ENCODE measurements at regions not wholly inside any gene's neighbourhood (a gene's known extent, or its start where the extent isn't known, plus 50 kb on each side); places are given as distances from the start of the nearest gene placed in this dataset.

- H3K36me3 Mint-ChIP-seq = peaks cover 3% of the 10 kb centered on the region
- no peak overlapping the region for H3K27ac Mint-ChIP-seq
- peaks cover 7% of the 10 kb centered on the region for H3K9me3 Mint-ChIP-seq
- CTCF ChIA-PET = no interaction called here
- peaks cover 4% of the 10 kb centered on the region for H3K27me3 Mint-ChIP-seq
- H3K4me3 Mint-ChIP-seq = no peak overlapping the region
- DNase-seq = no peak
- H3K4me1 Mint-ChIP-seq = no peaks in the 10 kb centered on the region
Measured at GRCh38 chr11:95354304-95354703, 123.3 kb upstream of the SESN3 start.

DNA sequence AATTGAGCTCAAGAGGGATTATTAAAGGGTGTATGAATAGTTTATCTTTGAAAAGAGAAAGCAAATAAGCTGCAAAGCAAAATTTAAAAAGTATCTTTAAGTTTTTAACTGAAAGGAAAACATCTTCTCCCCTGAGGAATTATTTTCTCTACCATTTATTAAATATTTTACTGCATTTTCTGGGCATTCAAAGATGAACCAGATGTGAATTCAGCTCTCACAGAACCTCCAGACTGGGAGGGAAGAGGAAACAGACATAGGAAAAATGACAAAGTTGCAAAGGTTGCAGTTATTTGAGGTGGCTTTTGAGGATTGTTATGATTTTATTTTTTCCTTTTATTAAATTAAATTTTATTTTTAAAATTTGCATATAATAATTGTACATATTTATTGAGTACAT is 122.7 kb upstream of the SESN3 start:
- no peak for DNase-seq
- Mint-ChIP-seq H3K27me3 (peaks cover 4% of the 10 kb centered on the region), H3K36me3 (peaks cover 5% of the 10 kb centered on the region), H3K9me3 (peaks cover 13% of the 10 kb centered on the region), H3K27ac (no peak overlapping the region), H3K4me1 (no peaks in the 10 kb centered on the region), H3K4me3 (no peak overlapping the region)
- CTCF ChIA-PET = no interaction called here

DNA sequence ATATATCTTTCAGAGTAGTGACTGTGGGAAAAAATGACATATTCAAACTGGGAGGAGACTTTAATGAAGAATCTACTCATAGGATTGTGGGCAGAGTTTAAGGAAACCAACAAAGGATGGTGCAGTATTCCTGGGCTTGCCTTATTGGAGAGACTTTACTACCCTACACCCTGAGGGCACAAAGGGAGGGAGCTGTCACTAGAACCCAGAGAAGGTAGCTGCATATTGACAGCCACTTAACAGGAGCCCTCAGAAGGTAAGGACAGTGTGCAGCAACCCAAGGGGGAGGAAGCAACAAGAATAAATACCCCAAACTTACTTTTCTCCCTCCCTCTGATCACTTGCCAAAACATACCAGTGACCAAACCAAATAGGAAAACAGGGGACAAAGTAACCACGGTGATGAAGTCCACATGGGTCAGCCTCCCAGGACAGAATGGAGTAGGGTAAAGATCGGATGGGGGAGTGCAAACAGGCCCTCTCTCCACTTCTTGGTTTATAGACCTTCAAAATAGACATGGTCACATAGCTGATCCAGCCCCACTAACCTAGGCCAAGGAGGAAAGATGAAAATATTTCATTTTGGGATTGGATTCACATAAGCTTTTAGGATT is 121.8 kb upstream of the SESN3 start:
- H3K27me3 Mint-ChIP-seq = peaks cover 4% of the 10 kb centered on the region
- no peak overlapping the region for H3K27ac Mint-ChIP-seq
- H3K36me3 Mint-ChIP-seq = peaks cover 5% of the 10 kb centered on the region
- peaks cover 17% of the 10 kb centered on the region for H3K9me3 Mint-ChIP-seq
- CTCF ChIA-PET = no interaction called here
- H3K4me1 Mint-ChIP-seq = no peaks in the 10 kb centered on the region
- H3K4me3 Mint-ChIP-seq = no peak overlapping the region
- no peak for DNase-seq

- no peak overlapping the region for H3K27ac Mint-ChIP-seq
- H3K9me3 Mint-ChIP-seq = peaks cover 17% of the 10 kb centered on the region
- H3K36me3 Mint-ChIP-seq = peaks cover 11% of the 10 kb centered on the region
- CTCF ChIA-PET = interaction anchor here (0.8 kb wide), 1 partner anchor 118 kb away, joined by 3 read pairs; the partner anchor contains the start of gene SESN3
- no peaks in the 10 kb centered on the region for H3K27me3 Mint-ChIP-seq
- peaks cover 26% of the 10 kb centered on the region for H3K4me1 Mint-ChIP-seq
- no peak for DNase-seq
- no peak overlapping the region for H3K4me3 Mint-ChIP-seq
Measured at GRCh38 chr11:95349345-95349942, 118.4 kb upstream of the SESN3 start.

DNA sequence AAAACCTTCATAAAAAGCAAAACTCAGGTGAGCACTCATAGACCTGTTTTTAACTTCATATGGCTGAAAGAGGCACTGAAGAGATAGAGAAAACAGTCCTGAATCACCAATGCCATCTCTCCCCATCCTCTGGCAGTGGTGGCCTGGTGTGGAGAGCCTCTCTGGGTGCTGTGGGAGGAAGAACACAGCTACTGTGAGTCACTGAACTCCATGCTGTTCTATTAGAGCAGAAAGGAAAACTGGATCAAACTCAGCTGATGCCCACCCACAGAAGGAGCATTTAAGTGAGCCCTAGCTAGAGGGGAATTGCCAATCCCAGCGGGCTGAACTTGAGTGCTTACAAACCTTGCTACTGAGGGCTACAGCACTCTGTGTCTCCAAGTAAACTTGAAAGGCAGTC is 115.3 kb upstream of the SESN3 start:
- Mint-ChIP-seq H3K27me3 (no peaks in the 10 kb centered on the region), H3K4me3 (no peak overlapping the region), H3K36me3 (peaks cover 18% of the 10 kb centered on the region), H3K27ac (peak overlapping the region; percentile 85), H3K9me3 (peaks cover 17% of the 10 kb centered on the region), H3K4me1 (peaks cover 36% of the 10 kb centered on the region)
- DNase-seq = no peak
- CTCF ChIA-PET = no interaction called here

DNA sequence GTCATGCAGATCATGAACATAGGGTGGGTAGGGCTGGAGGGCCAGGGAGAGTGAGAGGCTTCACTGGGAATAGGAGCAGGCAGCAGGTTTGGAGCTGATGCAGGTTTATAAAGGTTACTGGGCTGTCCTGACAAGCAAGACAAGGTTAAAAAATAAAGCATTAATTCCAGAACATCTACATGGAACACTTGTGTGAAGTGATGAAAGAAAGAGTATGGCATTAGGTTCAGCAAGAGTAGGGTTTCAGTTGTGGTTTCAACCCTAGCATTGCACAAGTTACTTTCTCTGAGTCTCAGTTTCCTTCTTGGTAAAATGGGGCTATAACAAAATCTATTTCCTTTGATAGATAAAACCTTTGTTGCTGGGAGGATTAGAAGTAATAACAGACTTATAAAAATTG is 114.6 kb upstream of the SESN3 start:
- H3K9me3 Mint-ChIP-seq = peaks cover 17% of the 10 kb centered on the region
- H3K27me3 Mint-ChIP-seq = no peaks in the 10 kb centered on the region
- no peak overlapping the region for H3K4me3 Mint-ChIP-seq
- no peak for DNase-seq
- peaks cover 39% of the 10 kb centered on the region for H3K4me1 Mint-ChIP-seq
- peaks cover 18% of the 10 kb centered on the region for H3K36me3 Mint-ChIP-seq
- CTCF ChIA-PET = interaction anchor here (1.7 kb wide), 1 partner anchor 446 kb away, joined by 3 read pairs; no protein-coding TSS in a partner anchor
- peak overlapping the region; percentile 65 for H3K27ac Mint-ChIP-seq

- no peaks in the 10 kb centered on the region for H3K27me3 Mint-ChIP-seq
- H3K27ac Mint-ChIP-seq = peak overlapping the region; percentile 65
- H3K9me3 Mint-ChIP-seq = peaks cover 16% of the 10 kb centered on the region
- peaks cover 18% of the 10 kb centered on the region for H3K36me3 Mint-ChIP-seq
- CTCF ChIA-PET = interaction anchor here (1.7 kb wide), 1 partner anchor 447 kb away, joined by 3 read pairs; no protein-coding TSS in a partner anchor
- DNase-seq = no peak
- no peak overlapping the region for H3K4me3 Mint-ChIP-seq
- peaks cover 44% of the 10 kb centered on the region for H3K4me1 Mint-ChIP-seq
Measured at GRCh38 chr11:95344932-95345642, 114.1 kb upstream of the SESN3 start.

- CTCF ChIA-PET = no interaction called here
- Mint-ChIP-seq H3K27me3 (no peaks in the 10 kb centered on the region), H3K4me3 (no peak overlapping the region), H3K9me3 (no peaks in the 10 kb centered on the region), H3K36me3 (peaks cover 13% of the 10 kb centered on the region), H3K4me1 (peaks cover 37% of the 10 kb centered on the region), H3K27ac (peak overlapping the region; percentile 19)
- DNase-seq = no peak
Measured at GRCh38 chr11:95341221-95341620, 110.2 kb upstream of the SESN3 start.

DNA sequence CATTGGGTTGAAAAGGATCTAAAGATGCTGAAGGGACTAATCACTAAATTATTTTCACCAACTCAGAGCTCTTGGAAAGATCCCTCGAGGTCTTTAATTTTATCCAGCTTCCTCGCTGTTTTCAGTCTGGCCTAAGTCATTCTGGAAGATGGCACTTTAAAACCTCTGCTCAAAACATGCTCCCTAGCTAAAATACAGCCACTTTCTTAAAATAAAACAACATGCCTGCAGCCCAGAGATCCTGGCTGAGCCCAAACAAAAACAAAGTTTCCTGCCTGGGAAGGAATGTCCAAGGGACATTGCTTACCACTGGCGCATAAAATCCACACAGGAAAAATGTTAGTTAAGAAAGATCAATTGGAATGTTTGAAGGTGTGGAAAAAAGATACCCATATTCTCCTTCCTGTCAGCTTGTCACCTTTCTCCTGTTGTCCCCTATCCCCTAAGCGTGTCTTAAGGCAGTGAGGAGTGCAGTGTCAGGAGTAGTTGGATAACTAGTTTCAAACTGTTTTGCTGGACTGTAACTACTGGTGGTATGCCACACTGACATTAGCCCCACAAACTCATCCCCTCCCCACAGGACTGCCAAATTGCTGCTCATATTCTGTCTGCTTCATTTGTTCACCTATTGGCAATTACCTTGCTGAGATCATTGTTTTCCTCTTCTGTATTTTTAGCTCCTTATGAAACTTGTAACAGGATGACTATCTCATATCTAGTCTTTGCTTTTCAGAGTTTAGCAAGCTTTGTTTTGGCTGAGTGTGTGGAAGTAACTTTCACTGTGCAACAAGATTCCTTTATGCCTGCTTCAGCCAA is 108.3 kb upstream of the SESN3 start:
- Mint-ChIP-seq H3K4me1 (peaks cover 21% of the 10 kb centered on the region), H3K27ac (no peak overlapping the region), H3K36me3 (peaks cover 6% of the 10 kb centered on the region), H3K27me3 (no peaks in the 10 kb centered on the region), H3K4me3 (no peak overlapping the region), H3K9me3 (no peaks in the 10 kb centered on the region)
- CTCF ChIA-PET = interaction anchor here (2.1 kb wide), 1 partner anchor 366 kb away, joined by 5 read pairs; no protein-coding TSS in a partner anchor
- no peak for DNase-seq

DNA sequence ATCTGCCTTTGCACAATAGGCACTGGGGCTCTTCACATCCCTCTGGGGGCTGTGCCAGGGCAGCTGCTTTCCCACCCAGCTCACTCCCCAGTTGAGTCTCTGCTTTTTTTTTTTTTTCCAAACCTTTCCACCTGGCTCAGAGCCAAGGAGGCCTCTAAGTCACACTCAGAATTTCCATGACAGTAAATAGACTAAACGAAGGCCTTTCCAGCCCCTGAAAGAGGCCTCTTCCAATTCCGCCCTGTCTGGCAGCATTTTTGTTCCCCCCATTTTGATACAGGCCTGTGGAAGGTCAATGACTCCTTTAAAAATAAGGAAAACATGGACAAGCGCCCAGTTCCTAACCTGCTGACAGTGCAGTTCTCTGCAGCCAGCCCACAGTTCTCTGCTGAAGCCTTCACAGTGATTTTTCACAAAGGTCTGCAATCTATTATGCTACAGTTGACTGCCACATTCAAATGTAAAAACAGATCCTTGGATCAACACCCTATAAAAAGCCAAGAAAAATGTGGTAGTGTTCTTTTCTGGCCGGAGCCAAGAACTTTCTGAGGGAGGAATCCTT is 107.5 kb upstream of the SESN3 start:
- CTCF ChIA-PET = interaction anchor here (2.1 kb wide), 1 partner anchor 367 kb away, joined by 5 read pairs; no protein-coding TSS in a partner anchor
- Mint-ChIP-seq H3K9me3 (no peaks in the 10 kb centered on the region), H3K36me3 (peaks cover 4% of the 10 kb centered on the region)

DNA sequence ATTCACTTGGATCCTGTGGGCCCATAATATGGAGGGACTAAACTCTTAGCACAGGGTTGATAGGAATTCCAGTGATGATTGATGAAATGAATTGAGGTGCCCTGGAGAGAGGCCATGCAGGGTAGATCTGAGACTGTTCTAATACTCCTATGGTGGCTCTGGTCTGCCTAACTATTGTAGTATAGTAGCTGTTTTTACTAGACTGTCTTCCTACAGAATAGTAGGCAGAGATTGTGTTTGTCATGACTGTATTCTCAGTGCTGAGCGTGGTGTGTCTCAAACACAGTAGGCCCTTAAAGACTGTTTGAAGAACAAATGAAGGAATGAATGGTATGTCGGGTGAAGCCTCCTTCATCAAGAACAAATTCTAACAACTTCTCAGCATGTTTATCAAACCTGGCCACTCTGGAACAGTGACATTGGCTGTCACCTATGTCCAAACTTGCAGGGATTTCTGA is 107.0 kb upstream of the SESN3 start:
- H3K4me1 Mint-ChIP-seq = peaks cover 16% of the 10 kb centered on the region
- CTCF ChIA-PET = interaction anchor here (0.5 to 2.1 kb wide), 4 partner anchors 127 to 368 kb away, joined by 3 to 8 read pairs (median 4); no protein-coding TSS in a partner anchor

More for the DNA sequence above, 107.5 kb upstream of the SESN3 start:
- Mint-ChIP-seq H3K27me3 (no peaks in the 10 kb centered on the region), H3K4me3 (no peak overlapping the region), H3K27ac (no peak overlapping the region), H3K4me1 (peaks cover 22% of the 10 kb centered on the region)
- no peak for DNase-seq

GRCh38 chr11:95337175-95337957 is 106.4 kb upstream of the SESN3 start:
- H3K27ac Mint-ChIP-seq = no peak overlapping the region
- CTCF ChIA-PET = interaction anchor here (0.5 to 1.4 kb wide), 5 partner anchors 106 to 368 kb away, joined by 3 to 8 read pairs (median 3); partner anchors contain the start of gene SESN3
- peaks cover 15% of the 10 kb centered on the region for H3K4me1 Mint-ChIP-seq
- no peaks in the 10 kb centered on the region for H3K9me3 Mint-ChIP-seq
- DNase-seq = peak; percentile 83
- H3K4me3 Mint-ChIP-seq = no peak overlapping the region
- no peaks in the 10 kb centered on the region for H3K27me3 Mint-ChIP-seq
- H3K36me3 Mint-ChIP-seq = no peaks in the 10 kb centered on the region

More for the DNA sequence above, 107.0 kb upstream of the SESN3 start:
- DNase-seq = no peak
- H3K4me3 Mint-ChIP-seq = no peak overlapping the region
- no peak overlapping the region for H3K27ac Mint-ChIP-seq
- no peaks in the 10 kb centered on the region for H3K36me3 Mint-ChIP-seq
- no peaks in the 10 kb centered on the region for H3K27me3 Mint-ChIP-seq
- no peaks in the 10 kb centered on the region for H3K9me3 Mint-ChIP-seq

DNA sequence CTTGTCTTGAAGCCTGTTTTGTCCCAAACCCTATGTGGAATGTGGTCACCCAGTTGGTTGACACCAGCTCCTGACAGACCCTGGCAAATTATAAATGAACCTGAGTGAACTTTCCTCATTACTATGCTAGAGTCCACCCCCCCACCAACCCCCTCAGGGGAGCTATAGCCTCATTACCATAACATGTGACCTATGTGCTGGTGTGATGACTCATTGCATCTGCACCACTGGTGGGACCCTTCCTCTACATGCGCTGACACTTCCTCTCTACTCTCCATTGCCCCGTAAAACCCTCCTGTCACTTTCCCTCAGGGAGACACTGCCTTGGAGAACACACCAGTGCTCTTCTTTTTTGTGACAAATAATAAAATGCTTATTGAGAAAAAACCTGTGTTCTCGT is 105.0 kb upstream of the SESN3 start:
- Mint-ChIP-seq H3K27me3 (no peaks in the 10 kb centered on the region), H3K4me3 (peak overlapping the region; percentile 17), H3K4me1 (peaks cover 15% of the 10 kb centered on the region), H3K36me3 (no peaks in the 10 kb centered on the region), H3K9me3 (no peaks in the 10 kb centered on the region), H3K27ac (no peak overlapping the region)
- CTCF ChIA-PET = interaction anchor here (1.1 kb wide), 1 partner anchor 104 kb away, joined by 5 read pairs; the partner anchor contains the start of gene SESN3
- no peak for DNase-seq

All from activated naive CD4-positive, alpha-beta T cell treated with anti-CD3 and anti-CD28 coated beads, Interleukin-2, amount 10 ng/mL, durations not matched to agents 7 days and 5 days (primary cell).